ENCODE measurements at regions not wholly inside any gene's neighbourhood (a gene's known extent, or its start where the extent isn't known, plus 50 kb on each side); places are given as distances from the start of the nearest gene placed in this dataset.
"Not testable (repeated sequence)": the region's sequence is repeated elsewhere in the genome, so short reads cannot be mapped to it uniquely, and the experiment has no call there.

- no peaks in the 10 kb centered on the region for H3K36me3 Mint-ChIP-seq (ENCODE audit: low read depth)
- H3K9me3 Mint-ChIP-seq, result no peaks in the 10 kb centered on the region
- intact Hi-C loops (cut with micrococcal nuclease), result no loop called here
- H3K4me1 Mint-ChIP-seq (ENCODE audit: low read depth), result peaks cover 15% of the 10 kb centered on the region
- H3K27ac Mint-ChIP-seq, result no peak overlapping the region
- no peak overlapping the region for H3K4me3 Mint-ChIP-seq
- H3K27me3 Mint-ChIP-seq, result peaks cover 18% of the 10 kb centered on the region
Observed at GRCh38 chr5:135100431-135100830, 66.4 kb upstream of the PITX1 start.

GRCh38 chr5:135100011-135100410, 66.0 kb upstream of the PITX1 start:
- H3K4me3 Mint-ChIP-seq, result no peak overlapping the region
- intact Hi-C loops (cut with micrococcal nuclease), result no loop called here
- H3K27me3 Mint-ChIP-seq, result peaks cover 22% of the 10 kb centered on the region
- H3K9me3 Mint-ChIP-seq, result no peaks in the 10 kb centered on the region
- peaks cover 11% of the 10 kb centered on the region for H3K4me1 Mint-ChIP-seq (ENCODE audit: low read depth)
- no peak overlapping the region for H3K27ac Mint-ChIP-seq
- H3K36me3 Mint-ChIP-seq (ENCODE audit: low read depth), result no peaks in the 10 kb centered on the region

GRCh38 chr5:135097390-135097789, 63.4 kb upstream of the PITX1 start:
- Mint-ChIP-seq H3K4me3 (no peak overlapping the region), H3K9me3 (no peaks in the 10 kb centered on the region), H3K4me1 (ENCODE audit: low read depth) (no peaks in the 10 kb centered on the region), H3K36me3 (ENCODE audit: low read depth) (no peaks in the 10 kb centered on the region), H3K27me3 (peaks cover 32% of the 10 kb centered on the region), H3K27ac (no peak overlapping the region)
- intact Hi-C loops (cut with micrococcal nuclease), result no loop called here

GRCh38 chr5:135095871-135096270, 61.8 kb upstream of the PITX1 start:
- Mint-ChIP-seq H3K4me3 (no peak overlapping the region), H3K27me3 (peaks cover 32% of the 10 kb centered on the region), H3K27ac (no peak overlapping the region), H3K36me3 (ENCODE audit: low read depth) (no peaks in the 10 kb centered on the region), H3K9me3 (no peaks in the 10 kb centered on the region), H3K4me1 (ENCODE audit: low read depth) (no peaks in the 10 kb centered on the region)
- intact Hi-C loops (cut with micrococcal nuclease), result no loop called here

GRCh38 chr5:135095052-135095715, 61.2 kb upstream of the PITX1 start:
- H3K4me1 Mint-ChIP-seq (ENCODE audit: low read depth), result no peaks in the 10 kb centered on the region
- H3K36me3 Mint-ChIP-seq (ENCODE audit: low read depth), result no peaks in the 10 kb centered on the region
- H3K27ac Mint-ChIP-seq, result no peak overlapping the region
- no peaks in the 10 kb centered on the region for H3K9me3 Mint-ChIP-seq
- intact Hi-C loops (cut with micrococcal nuclease), result no loop called here
- peaks cover 30% of the 10 kb centered on the region for H3K27me3 Mint-ChIP-seq
- no peak overlapping the region for H3K4me3 Mint-ChIP-seq

- intact Hi-C loops (cut with micrococcal nuclease), result no loop called here
- no peak overlapping the region for H3K4me3 Mint-ChIP-seq
- peaks cover 5% of the 10 kb centered on the region for H3K9me3 Mint-ChIP-seq
- H3K27me3 Mint-ChIP-seq, result peaks cover 33% of the 10 kb centered on the region
- H3K36me3 Mint-ChIP-seq (ENCODE audit: low read depth), result no peaks in the 10 kb centered on the region
- H3K27ac Mint-ChIP-seq, result no peak overlapping the region
- no peaks in the 10 kb centered on the region for H3K4me1 Mint-ChIP-seq (ENCODE audit: low read depth)
Observed at GRCh38 chr5:135094339-135095051, 60.5 kb upstream of the PITX1 start.

- Mint-ChIP-seq H3K9me3 (peaks cover 12% of the 10 kb centered on the region), H3K27me3 (peaks cover 33% of the 10 kb centered on the region)
- H3K4me1 Mint-ChIP-seq (ENCODE audit: low read depth); H3K36me3 Mint-ChIP-seq (ENCODE audit: low read depth); intact Hi-C loops (cut with micrococcal nuclease); H3K4me3 Mint-ChIP-seq; H3K27ac Mint-ChIP-seq: not testable (repeated sequence)
Observed at GRCh38 chr5:135093483-135093882, 59.5 kb upstream of the PITX1 start.

- H3K4me3 Mint-ChIP-seq, result no peak overlapping the region
- H3K9me3 Mint-ChIP-seq, result peaks cover 12% of the 10 kb centered on the region
- H3K4me1 Mint-ChIP-seq (ENCODE audit: low read depth), result peaks cover 5% of the 10 kb centered on the region
- no peaks in the 10 kb centered on the region for H3K36me3 Mint-ChIP-seq (ENCODE audit: low read depth)
- H3K27me3 Mint-ChIP-seq, result peaks cover 39% of the 10 kb centered on the region
- no peak overlapping the region for H3K27ac Mint-ChIP-seq
- intact Hi-C loops (cut with micrococcal nuclease), result no loop called here
Observed at GRCh38 chr5:135092476-135092875, 58.4 kb upstream of the PITX1 start.

GRCh38 chr5:135091286-135091685, 57.3 kb upstream of the PITX1 start:
- peaks cover 5% of the 10 kb centered on the region for H3K4me1 Mint-ChIP-seq (ENCODE audit: low read depth)
- H3K36me3 Mint-ChIP-seq (ENCODE audit: low read depth), result no peaks in the 10 kb centered on the region
- intact Hi-C loops (cut with micrococcal nuclease), result no loop called here
- H3K4me3 Mint-ChIP-seq, result no peak overlapping the region
- peaks cover 45% of the 10 kb centered on the region for H3K27me3 Mint-ChIP-seq
- H3K27ac Mint-ChIP-seq, result no peak overlapping the region
- H3K9me3 Mint-ChIP-seq, result peaks cover 12% of the 10 kb centered on the region

- H3K27me3 Mint-ChIP-seq, result peaks cover 39% of the 10 kb centered on the region
- H3K9me3 Mint-ChIP-seq, result peaks cover 12% of the 10 kb centered on the region
- no peak overlapping the region for H3K27ac Mint-ChIP-seq
- H3K4me3 Mint-ChIP-seq, result no peak overlapping the region
- intact Hi-C loops (cut with micrococcal nuclease), result no loop called here
- H3K36me3 Mint-ChIP-seq (ENCODE audit: low read depth), result no peaks in the 10 kb centered on the region
- peaks cover 5% of the 10 kb centered on the region for H3K4me1 Mint-ChIP-seq (ENCODE audit: low read depth)
Observed at GRCh38 chr5:135089912-135090311, 55.9 kb upstream of the PITX1 start.

GRCh38 chr5:135088911-135089310, 54.9 kb upstream of the PITX1 start:
- Mint-ChIP-seq H3K27me3 (peaks cover 40% of the 10 kb centered on the region), H3K4me1 (ENCODE audit: low read depth) (peaks cover 5% of the 10 kb centered on the region), H3K36me3 (ENCODE audit: low read depth) (no peaks in the 10 kb centered on the region), H3K4me3 (no peak overlapping the region), H3K9me3 (peaks cover 12% of the 10 kb centered on the region), H3K27ac (no peak overlapping the region)
- intact Hi-C loops (cut with micrococcal nuclease), result no loop called here

GRCh38 chr5:135087950-135088349, 53.9 kb upstream of the PITX1 start:
- Mint-ChIP-seq H3K4me3 (no peak overlapping the region), H3K27me3 (peaks cover 46% of the 10 kb centered on the region), H3K9me3 (peaks cover 12% of the 10 kb centered on the region), H3K36me3 (ENCODE audit: low read depth) (no peaks in the 10 kb centered on the region), H3K4me1 (ENCODE audit: low read depth) (peaks cover 5% of the 10 kb centered on the region), H3K27ac (no peak overlapping the region)
- intact Hi-C loops (cut with micrococcal nuclease), result no loop called here

- Mint-ChIP-seq H3K36me3 (ENCODE audit: low read depth) (no peaks in the 10 kb centered on the region), H3K4me1 (ENCODE audit: low read depth) (peaks cover 5% of the 10 kb centered on the region)
- intact Hi-C loops (cut with micrococcal nuclease), result no loop called here
Observed at GRCh38 chr5:135085936-135086725, 52.1 kb upstream of the PITX1 start.

More at GRCh38 chr5:135085936-135086725, 52.1 kb upstream of the PITX1 start:
- Mint-ChIP-seq H3K9me3 (peaks cover 25% of the 10 kb centered on the region), H3K27ac (no peak overlapping the region), H3K4me3 (no peak overlapping the region), H3K27me3 (peaks cover 51% of the 10 kb centered on the region)

Measured in dendritic cell treated with granulocyte-macrophage colony-stimulating factor and Interleukin-4, amounts not matched to agents 40 ng/mL and 50 ng/mL, for 4 days (primary cell).